PFSK-1 (cell line): ENCODE measurements at regions not wholly inside any gene's neighbourhood (a gene's known extent, or its start where the extent isn't known, plus 50 kb on each side); places are given as distances from the start of the nearest gene placed in this dataset.

ENCODE experiments used
- FOXP2 ChIP-seq: optimal IDR thresholded peaks from 2 replicates; pipeline ENCODE3; 2011; ENCODE audit warnings: borderline replicate concordance, control low read depth, inconsistent platforms; ENCODE audit not compliant: insufficient read depth; ENCODE audit errors: extremely low read length, extremely low read depth
- POLR2AphosphoS5 ChIP-seq: IDR thresholded peaks from 2 replicates; pipeline ENCODE4 v1.6.1; 2012; ENCODE audit warnings: low read depth, mild to moderate bottlenecking, control low read depth, low read length, moderate library complexity
- SIN3A ChIP-seq: IDR thresholded peaks from 2 replicates; pipeline ENCODE4 v1.6.1; 2012; ENCODE audit warnings: mild to moderate bottlenecking, low read length, moderate library complexity, borderline replicate concordance; ENCODE audit not compliant: insufficient read depth
- TAF1 ChIP-seq: IDR thresholded peaks from 2 replicates; pipeline ENCODE4 v1.6.1; 2012; ENCODE audit warnings: low read length, control low read depth, borderline replicate concordance; ENCODE audit not compliant: insufficient read depth
- TF ChIP-seq, protein P1 (sequence below), 2 experiments: IDR thresholded peaks; 2 replicates each; pipeline versions ENCODE4 v1.6.1 to v1.8.0; 2011 to 2012; ENCODE audit warnings: low read depth in 2 of 2, low read length in 2 of 2, control low read depth in 1 of 2, inconsistent platforms in 1 of 2, mild to moderate bottlenecking in 1 of 2, moderate library complexity in 1 of 2; ENCODE audit not compliant: insufficient read depth in 1 of 2

DNA sequence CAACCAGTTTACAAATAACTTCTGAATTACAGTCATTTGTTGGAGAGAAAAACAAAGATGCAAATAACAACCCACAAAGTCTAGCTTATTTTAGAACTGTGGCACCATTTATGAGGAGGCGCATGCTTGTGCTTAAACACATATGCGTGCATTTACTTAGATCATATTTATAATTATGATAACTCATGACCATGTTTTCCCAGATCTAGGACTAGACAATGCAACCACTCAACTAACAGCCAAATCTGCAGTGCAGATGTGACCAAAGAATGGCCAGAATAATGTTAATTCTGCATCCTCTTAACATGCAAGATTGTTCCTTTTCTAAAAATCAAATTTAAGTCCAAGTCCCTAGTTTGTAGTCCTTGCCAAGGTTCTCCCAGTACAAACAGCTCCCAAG, 167.3 kb upstream of the FST start:
- no peak for TF ChIP-seq SIN3A
- TF ChIP-seq, protein P1, sequence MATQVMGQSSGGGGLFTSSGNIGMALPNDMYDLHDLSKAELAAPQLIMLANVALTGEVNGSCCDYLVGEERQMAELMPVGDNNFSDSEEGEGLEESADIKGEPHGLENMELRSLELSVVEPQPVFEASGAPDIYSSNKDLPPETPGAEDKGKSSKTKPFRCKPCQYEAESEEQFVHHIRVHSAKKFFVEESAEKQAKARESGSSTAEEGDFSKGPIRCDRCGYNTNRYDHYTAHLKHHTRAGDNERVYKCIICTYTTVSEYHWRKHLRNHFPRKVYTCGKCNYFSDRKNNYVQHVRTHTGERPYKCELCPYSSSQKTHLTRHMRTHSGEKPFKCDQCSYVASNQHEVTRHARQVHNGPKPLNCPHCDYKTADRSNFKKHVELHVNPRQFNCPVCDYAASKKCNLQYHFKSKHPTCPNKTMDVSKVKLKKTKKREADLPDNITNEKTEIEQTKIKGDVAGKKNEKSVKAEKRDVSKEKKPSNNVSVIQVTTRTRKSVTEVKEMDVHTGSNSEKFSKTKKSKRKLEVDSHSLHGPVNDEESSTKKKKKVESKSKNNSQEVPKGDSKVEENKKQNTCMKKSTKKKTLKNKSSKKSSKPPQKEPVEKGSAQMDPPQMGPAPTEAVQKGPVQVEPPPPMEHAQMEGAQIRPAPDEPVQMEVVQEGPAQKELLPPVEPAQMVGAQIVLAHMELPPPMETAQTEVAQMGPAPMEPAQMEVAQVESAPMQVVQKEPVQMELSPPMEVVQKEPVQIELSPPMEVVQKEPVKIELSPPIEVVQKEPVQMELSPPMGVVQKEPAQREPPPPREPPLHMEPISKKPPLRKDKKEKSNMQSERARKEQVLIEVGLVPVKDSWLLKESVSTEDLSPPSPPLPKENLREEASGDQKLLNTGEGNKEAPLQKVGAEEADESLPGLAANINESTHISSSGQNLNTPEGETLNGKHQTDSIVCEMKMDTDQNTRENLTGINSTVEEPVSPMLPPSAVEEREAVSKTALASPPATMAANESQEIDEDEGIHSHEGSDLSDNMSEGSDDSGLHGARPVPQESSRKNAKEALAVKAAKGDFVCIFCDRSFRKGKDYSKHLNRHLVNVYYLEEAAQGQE (IDR thresholded peaks at IDR 0.05; ENCODE audit: insufficient read depth in 1 of 2, low read depth in 2 of 2, low read length in 2 of 2): no peak
- no peak for TF ChIP-seq POLR2AphosphoS5
- no peak for TF ChIP-seq TAF1
- no peak for TF ChIP-seq FOXP2

DNA sequence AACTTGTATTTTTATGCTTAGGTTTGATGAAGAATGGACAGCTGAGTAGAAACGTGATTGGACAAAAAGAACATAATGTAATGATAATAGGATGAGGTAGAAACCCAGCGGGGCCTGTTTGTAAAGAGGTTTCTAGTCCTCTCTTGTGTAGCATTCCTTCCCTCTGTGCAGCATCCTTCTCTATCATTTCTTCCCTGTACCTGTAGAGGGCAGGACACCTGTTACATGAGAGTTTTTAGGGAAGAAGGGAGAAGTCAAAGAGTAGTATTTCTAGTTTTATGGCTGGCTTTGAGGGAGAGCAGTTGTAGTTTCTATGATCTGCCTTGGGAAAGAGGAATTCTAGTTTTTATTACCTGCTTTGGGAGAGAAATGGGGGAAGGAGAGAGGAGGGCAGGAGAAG, 162.1 kb upstream of the FST start:
- TF ChIP-seq POLR2AphosphoS5 (no peak), TAF1 (no peak), FOXP2 (no peak), SIN3A (no peak)
- TF ChIP-seq, protein P1 (IDR thresholded peaks at IDR 0.05; ENCODE audit: insufficient read depth in 1 of 2, low read depth in 2 of 2, low read length in 2 of 2): no peak

DNA sequence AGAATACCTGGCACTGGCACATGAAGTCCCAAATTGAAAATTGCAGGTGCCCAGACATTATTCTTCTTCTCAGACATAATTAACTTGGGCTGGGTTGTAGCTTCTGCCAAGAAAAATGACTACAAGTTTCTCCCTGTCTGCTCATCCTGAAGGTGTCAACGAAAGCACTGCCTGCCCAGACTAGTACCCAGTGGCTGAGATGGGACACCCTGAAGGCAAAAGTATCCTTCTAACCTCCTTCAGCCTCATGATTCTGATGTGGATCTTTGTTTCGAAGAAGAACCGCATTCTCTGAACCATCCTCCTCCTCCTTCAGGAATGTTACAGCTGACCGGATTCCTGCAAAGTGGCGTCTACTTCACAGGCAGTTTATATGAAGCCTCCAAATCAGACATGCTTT, 161.1 kb upstream of the FST start:
- TF ChIP-seq POLR2AphosphoS5: no peak

DNA sequence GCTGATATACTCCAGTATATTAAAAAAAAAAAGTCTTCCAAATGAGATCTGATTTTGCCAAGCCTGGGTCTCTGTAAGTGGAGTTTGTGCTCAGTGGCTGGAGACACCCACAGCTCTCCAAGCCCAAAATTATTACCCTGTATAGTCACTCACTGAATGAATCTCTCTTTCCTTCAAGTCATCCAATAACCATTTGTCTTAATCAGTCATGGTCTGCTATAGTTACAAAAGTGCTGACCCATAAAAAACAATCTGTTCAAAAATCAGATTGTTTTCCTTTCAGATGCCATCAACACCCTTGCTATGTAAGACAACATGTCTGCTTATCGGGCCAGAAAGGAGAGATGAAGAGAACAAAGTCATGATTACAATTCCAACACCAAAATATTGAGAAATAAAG, 159.4 kb upstream of the FST start:
- TF ChIP-seq POLR2AphosphoS5: no peak
- TF ChIP-seq, protein P1 (IDR thresholded peaks at IDR 0.05; ENCODE audit: insufficient read depth in 1 of 2, low read depth in 2 of 2, low read length in 2 of 2): no peak
- TF ChIP-seq FOXP2: no peak
- TF ChIP-seq SIN3A: no peak
- no peak for TF ChIP-seq TAF1

DNA sequence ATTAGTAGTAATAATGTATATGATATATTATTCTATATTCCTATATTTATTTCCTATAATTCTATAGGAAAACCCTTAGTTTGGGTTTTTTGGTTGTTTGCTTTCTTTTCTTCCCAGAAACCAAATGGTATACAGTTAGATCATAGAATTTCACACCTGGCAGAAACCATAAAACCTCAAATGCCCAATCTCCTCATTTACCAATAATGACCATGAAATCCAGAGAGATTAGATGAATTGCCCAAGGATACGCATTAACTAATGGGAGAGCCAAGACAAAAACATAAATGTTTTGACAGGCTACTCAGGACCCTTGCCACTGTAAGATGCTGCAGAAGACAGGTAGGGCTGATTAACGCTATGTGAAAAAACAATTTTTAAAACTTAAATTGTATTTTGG, 158.7 kb upstream of the FST start:
- TF ChIP-seq FOXP2 (no peak), SIN3A (no peak)

DNA sequence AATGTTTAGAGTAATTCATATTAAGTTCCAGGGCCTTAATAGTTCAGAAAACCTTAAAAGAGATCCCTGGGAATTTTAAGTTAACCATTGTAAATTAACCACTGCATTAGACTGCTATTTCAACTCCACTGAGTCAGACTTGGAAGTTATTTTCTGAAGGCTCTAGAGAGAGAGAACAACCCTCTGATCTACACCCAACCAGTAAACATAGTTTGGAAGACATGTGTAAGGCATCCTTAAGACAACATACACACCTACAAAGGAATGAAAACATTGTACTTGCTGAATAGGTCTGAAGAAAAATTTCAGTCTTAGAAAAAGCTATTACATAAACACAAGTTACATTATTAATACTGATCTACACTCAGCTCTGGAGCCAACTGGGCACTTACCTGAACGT, 158.2 kb upstream of the FST start:
- TF ChIP-seq SIN3A (no peak), TAF1 (no peak)
- TF ChIP-seq, protein P1 (IDR thresholded peaks at IDR 0.05; ENCODE audit: insufficient read depth in 1 of 2, low read depth in 2 of 2, low read length in 2 of 2): no peak
